ENCODE measurements at regions not wholly inside any gene's neighbourhood (a gene's known extent, or its start where the extent isn't known, plus 50 kb on each side); places are given as distances from the start of the nearest gene placed in this dataset.
A peak's percentile ranks its signal among the peaks of the same experiment; 100 is the strongest.
"Not testable (repeated sequence)": the region's sequence is repeated elsewhere in the genome, so short reads cannot be mapped to it uniquely, and the experiment has no call there.

DNA sequence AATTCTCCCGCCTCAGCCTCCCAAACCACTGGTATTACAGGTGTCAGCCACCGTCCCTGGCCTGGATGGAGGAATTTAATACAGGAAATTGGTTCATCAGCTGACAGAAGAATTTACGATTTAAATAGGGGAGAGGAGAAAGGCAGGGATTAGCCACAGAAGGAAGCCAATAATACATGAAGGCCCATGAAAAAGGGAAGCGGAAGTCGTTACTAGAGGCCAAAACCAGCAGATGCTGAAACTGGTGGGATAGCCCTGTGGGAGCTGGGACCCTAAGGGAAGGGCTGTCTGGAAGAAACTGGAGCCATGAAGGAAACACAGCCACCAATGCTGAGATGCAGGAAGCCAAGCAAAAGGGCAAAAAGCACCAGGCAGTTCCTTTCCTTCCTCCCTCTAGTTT is 163.7 kb upstream of the RMP24 start:
- Mint-ChIP-seq H3K36me3 (no peaks in the 10 kb centered on the region), H3K27me3 (peaks cover 22 to 43% of the 10 kb centered on the region in 2 donors), H3K4me1 (peaks cover 16 to 36% of the 10 kb centered on the region in 2 donors), H3K9me3 (no peaks in the 10 kb centered on the region), H3K27ac (peak overlapping the region; percentile 6), H3K4me3 (no peak overlapping the region)
- ATAC-seq (replicated peaks) (no peak), DNase-seq (no peak)

GRCh38 chr18:35810520-35810919 is 162.0 kb upstream of the RMP24 start:
- Mint-ChIP-seq H3K36me3 (no peaks in the 10 kb centered on the region), H3K4me1 (peaks cover 16 to 36% of the 10 kb centered on the region in 2 donors), H3K9me3 (no peaks in the 10 kb centered on the region), H3K27me3 (peaks cover 19 to 49% of the 10 kb centered on the region in 2 donors), H3K4me3 (no peak overlapping the region), H3K27ac (no peak overlapping the region)
- no peak for DNase-seq
- ATAC-seq (replicated peaks) = no peak

GRCh38 chr18:35811896-35812295 is 160.6 kb upstream of the RMP24 start:
- no peak for DNase-seq

GRCh38 chr18:35815011-35815410 is 157.5 kb upstream of the RMP24 start:
- H3K36me3 Mint-ChIP-seq; DNase-seq; H3K27ac Mint-ChIP-seq; ATAC-seq (replicated peaks); H3K4me3 Mint-ChIP-seq; H3K9me3 Mint-ChIP-seq: not testable (repeated sequence)
- Mint-ChIP-seq H3K4me1 (peaks cover 2 to 14% of the 10 kb centered on the region in 2 donors), H3K27me3 (peaks cover 26 to 36% of the 10 kb centered on the region in 2 donors)

More at GRCh38 chr18:35811896-35812295, 160.6 kb upstream of the RMP24 start:
- Mint-ChIP-seq H3K36me3 (no peaks in the 10 kb centered on the region), H3K27me3 (peaks cover 19 to 35% of the 10 kb centered on the region in 2 donors), H3K9me3 (no peaks in the 10 kb centered on the region), H3K27ac (no peak overlapping the region), H3K4me1 (peaks cover 16 to 36% of the 10 kb centered on the region in 2 donors), H3K4me3 (no peak overlapping the region)
- no peak for ATAC-seq (replicated peaks)

GRCh38 chr18:35816003-35816402 is 156.5 kb upstream of the RMP24 start:
- H3K4me1 Mint-ChIP-seq = peaks cover 0 to 5% of the 10 kb centered on the region in 2 donors
- peaks cover 23 to 36% of the 10 kb centered on the region in 2 donors for H3K27me3 Mint-ChIP-seq
- H3K4me3 Mint-ChIP-seq = no peak overlapping the region
- ATAC-seq (replicated peaks) (no peak), DNase-seq (no peak)
- H3K27ac Mint-ChIP-seq = no peak overlapping the region
- no peaks in the 10 kb centered on the region for H3K9me3 Mint-ChIP-seq
- H3K36me3 Mint-ChIP-seq = no peaks in the 10 kb centered on the region

- H3K4me3 Mint-ChIP-seq = no peak overlapping the region
Observed at GRCh38 chr18:35817604-35818352, 154.7 kb upstream of the RMP24 start.

DNA sequence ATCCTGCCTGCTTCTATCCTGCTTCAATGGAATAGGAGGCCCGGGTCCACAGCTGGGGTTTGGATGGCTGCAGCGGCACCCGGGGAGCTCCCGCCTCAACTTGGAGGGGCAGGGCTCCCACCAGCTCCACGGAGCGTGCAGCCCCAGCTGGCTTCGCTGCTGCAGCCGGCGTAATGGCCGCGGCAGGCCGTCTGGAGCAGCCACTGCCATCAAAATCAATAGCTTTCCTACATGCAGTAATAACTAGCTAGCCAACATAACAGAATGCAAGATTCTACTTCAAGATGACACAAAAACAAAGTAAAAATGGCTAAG is 154.2 kb upstream of the RMP24 start:
- ATAC-seq (replicated peaks) (no peak), DNase-seq (no peak)
- H3K9me3 Mint-ChIP-seq = no peaks in the 10 kb centered on the region
- H3K36me3 Mint-ChIP-seq = no peaks in the 10 kb centered on the region
- H3K27ac Mint-ChIP-seq = no peak overlapping the region
- H3K27me3 Mint-ChIP-seq = peaks cover 13 to 23% of the 10 kb centered on the region in 2 donors
- no peak overlapping the region for H3K4me3 Mint-ChIP-seq
- no peaks in the 10 kb centered on the region for H3K4me1 Mint-ChIP-seq

More at GRCh38 chr18:35817604-35818352, 154.7 kb upstream of the RMP24 start:
- no peaks in the 10 kb centered on the region for H3K9me3 Mint-ChIP-seq
- no peaks in the 10 kb centered on the region for H3K36me3 Mint-ChIP-seq
- ATAC-seq (replicated peaks) = no peak
- no peak for DNase-seq
- peaks cover 13 to 28% of the 10 kb centered on the region in 2 donors for H3K27me3 Mint-ChIP-seq
- no peak overlapping the region for H3K27ac Mint-ChIP-seq
- H3K4me1 Mint-ChIP-seq = no peaks in the 10 kb centered on the region

DNA sequence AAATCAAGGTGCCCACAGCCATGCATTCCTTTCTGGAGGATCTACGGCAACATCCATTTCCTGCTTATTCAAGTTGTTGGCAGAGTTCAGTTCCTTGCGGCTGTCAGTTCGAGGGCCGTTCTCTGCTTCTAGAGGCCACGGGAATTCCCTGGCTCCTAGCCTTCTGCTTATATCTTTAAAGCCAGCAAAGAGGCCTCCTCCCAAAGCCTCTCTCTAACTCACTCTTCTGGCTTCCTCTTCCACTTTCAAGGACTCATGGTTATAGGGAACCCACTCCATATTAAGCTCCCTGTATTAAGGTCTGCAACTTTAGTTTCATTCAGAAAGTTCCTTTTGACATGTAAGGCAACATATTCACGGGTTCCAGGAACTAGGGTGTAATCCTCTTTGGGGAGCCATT is 150.1 kb upstream of the RMP24 start:
- H3K36me3 Mint-ChIP-seq = no peaks in the 10 kb centered on the region
- H3K4me3 Mint-ChIP-seq = no peak overlapping the region
- no peaks in the 10 kb centered on the region for H3K9me3 Mint-ChIP-seq

DNA sequence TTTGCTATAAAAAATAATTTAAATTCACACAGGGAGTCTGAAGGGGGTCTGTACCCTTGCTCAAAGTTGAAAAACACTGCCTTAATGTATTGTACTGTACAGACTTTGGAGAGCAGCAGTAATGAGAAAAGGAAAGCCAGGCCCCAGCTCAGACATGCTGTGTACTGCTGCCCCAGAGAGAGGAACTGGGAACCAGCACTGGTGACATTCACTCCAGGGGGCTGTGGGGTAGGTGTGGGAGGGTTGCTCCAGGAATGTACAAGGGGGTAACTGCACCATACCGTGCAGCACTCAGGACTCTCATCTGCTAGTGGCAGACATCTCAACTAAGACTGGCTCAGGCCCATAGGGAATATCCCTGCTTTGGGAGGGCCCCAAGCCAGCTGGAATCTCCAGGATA is 146.0 kb upstream of the RMP24 start:
- no peak for ATAC-seq (replicated peaks)
- Mint-ChIP-seq H3K4me3 (no peak overlapping the region), H3K9me3 (peaks cover 12 to 14% of the 10 kb centered on the region in 2 donors), H3K4me1 (peaks cover 1 to 11% of the 10 kb centered on the region in 2 donors), H3K27ac (no peak overlapping the region), H3K36me3 (peaks cover 2 to 4% of the 10 kb centered on the region in 2 donors), H3K27me3 (peaks cover 10 to 12% of the 10 kb centered on the region in 2 donors)
- no peak for DNase-seq

More for the DNA sequence above, 150.1 kb upstream of the RMP24 start:
- H3K4me1 Mint-ChIP-seq = peaks cover 0 to 1% of the 10 kb centered on the region in 2 donors
- H3K27ac Mint-ChIP-seq = no peak overlapping the region
- no peak for ATAC-seq (replicated peaks)
- DNase-seq = no peak
- peaks cover 12 to 13% of the 10 kb centered on the region in 2 donors for H3K27me3 Mint-ChIP-seq

GRCh38 chr18:35827275-35827902 is 145.1 kb upstream of the RMP24 start:
- Mint-ChIP-seq H3K4me1 (peaks cover 4 to 17% of the 10 kb centered on the region in 2 donors), H3K27me3 (peaks cover 10 to 12% of the 10 kb centered on the region in 2 donors), H3K36me3 (peaks cover 3 to 9% of the 10 kb centered on the region in 2 donors), H3K4me3 (no peak overlapping the region), H3K27ac (no peak overlapping the region), H3K9me3 (peaks cover 19 to 21% of the 10 kb centered on the region in 2 donors)
- DNase-seq (no peak), ATAC-seq (replicated peaks) (peak; percentile 60 to 67)

GRCh38 chr18:35827903-35828275 is 144.6 kb upstream of the RMP24 start:
- Mint-ChIP-seq H3K4me3 (no peak overlapping the region), H3K27ac (no peak overlapping the region), H3K9me3 (peaks cover 23 to 26% of the 10 kb centered on the region in 2 donors), H3K4me1 (peaks cover 4 to 17% of the 10 kb centered on the region in 2 donors), H3K36me3 (peaks cover 3 to 9% of the 10 kb centered on the region in 2 donors), H3K27me3 (peaks cover 10 to 12% of the 10 kb centered on the region in 2 donors)
- DNase-seq (no peak), ATAC-seq (replicated peaks) (no peak)

- DNase-seq (no peak), ATAC-seq (replicated peaks) (no peak)
- Mint-ChIP-seq H3K4me3 (no peak overlapping the region), H3K9me3 (peaks cover 26 to 32% of the 10 kb centered on the region in 2 donors), H3K27me3 (peaks cover 10 to 12% of the 10 kb centered on the region in 2 donors), H3K27ac (no peak overlapping the region), H3K36me3 (peaks cover 8 to 14% of the 10 kb centered on the region in 2 donors), H3K4me1 (peaks cover 4 to 17% of the 10 kb centered on the region in 2 donors)
Observed at GRCh38 chr18:35828591-35828990, 143.9 kb upstream of the RMP24 start.

DNA sequence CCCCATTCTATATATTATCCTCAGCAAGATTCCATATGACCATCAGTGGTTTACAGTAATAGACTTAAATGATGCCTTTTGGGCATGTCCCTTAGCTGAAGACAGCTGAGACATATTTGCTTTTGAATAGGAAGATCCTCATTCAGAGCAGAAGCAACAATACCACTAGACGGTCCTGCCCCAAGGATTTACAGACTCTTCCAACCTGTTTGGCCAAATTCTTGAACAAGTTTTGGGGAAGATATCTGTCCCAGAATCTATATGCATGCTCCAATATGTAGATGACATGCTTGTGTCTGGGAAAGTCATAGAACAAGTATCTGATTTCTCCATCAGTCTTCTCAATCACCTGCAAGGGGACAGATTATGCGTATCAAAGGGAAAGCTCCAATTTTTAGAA is 137.1 kb upstream of the RMP24 start:
- DNase-seq = no peak
- Mint-ChIP-seq H3K4me1 (peaks cover 10 to 36% of the 10 kb centered on the region in 2 donors), H3K4me3 (no peak overlapping the region), H3K9me3 (peaks cover 37 to 43% of the 10 kb centered on the region in 2 donors), H3K27ac (no peak overlapping the region), H3K36me3 (peaks cover 8 to 20% of the 10 kb centered on the region in 2 donors), H3K27me3 (peaks cover 0 to 10% of the 10 kb centered on the region in 2 donors)
- ATAC-seq (replicated peaks) = no peak

DNA sequence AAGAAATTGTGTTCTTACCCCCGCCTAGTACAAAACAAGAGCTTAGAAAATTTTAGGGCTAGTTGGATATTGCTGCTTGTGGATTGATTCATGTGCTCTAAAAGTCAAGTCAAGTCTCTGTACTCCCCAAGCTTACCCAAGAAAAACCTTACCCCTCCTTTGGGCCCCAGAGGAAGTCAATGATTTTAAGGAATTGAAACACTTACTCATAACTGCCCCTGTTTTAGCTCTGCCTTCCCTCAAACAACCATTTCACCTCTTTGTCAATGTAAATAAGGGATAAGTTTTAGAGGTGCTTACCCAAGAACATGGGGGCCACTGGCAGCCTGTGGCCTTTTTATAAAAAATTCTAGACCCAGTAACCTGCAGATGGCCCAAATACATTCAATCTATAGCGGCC is 136.6 kb upstream of the RMP24 start:
- ATAC-seq (replicated peaks) (peak; percentile 98 to 99), DNase-seq (peak; percentile 11)
- Mint-ChIP-seq H3K4me3 (no peak overlapping the region), H3K36me3 (peaks cover 6 to 17% of the 10 kb centered on the region in 2 donors), H3K27ac (no peak overlapping the region), H3K4me1 (peaks cover 10 to 32% of the 10 kb centered on the region in 2 donors), H3K9me3 (peaks cover 35 to 43% of the 10 kb centered on the region in 2 donors), H3K27me3 (peaks cover 0 to 10% of the 10 kb centered on the region in 2 donors)

DNA sequence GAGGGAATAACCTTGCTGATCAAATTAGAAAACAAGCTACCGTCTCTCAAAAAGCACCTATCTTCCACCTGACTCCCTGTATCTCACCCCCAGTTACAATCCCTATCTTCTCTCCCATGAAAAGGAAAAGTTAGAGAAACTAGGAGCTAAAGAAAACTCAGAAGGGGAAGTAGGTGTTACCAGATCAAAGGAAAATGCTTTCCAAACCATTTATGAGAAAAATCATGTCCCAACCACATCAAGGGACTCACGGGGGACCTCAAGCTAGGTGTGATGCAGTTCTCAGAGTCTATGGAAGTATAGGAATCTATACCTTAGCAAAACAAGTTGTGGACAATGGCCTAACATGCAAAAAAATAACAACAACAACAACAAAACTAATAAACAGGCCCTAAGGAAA is 135.5 kb upstream of the RMP24 start:
- no peak for DNase-seq
- Mint-ChIP-seq H3K27ac (no peak overlapping the region), H3K4me3 (no peak overlapping the region), H3K4me1 (peaks cover 8 to 22% of the 10 kb centered on the region in 2 donors), H3K36me3 (peaks cover 9 to 21% of the 10 kb centered on the region in 2 donors), H3K27me3 (peaks cover 4 to 10% of the 10 kb centered on the region in 2 donors), H3K9me3 (peaks cover 35 to 44% of the 10 kb centered on the region in 2 donors)
- no peak for ATAC-seq (replicated peaks)

Data from stimulated activated naive B cell treated with anti-CD40 and anti-IgM and Interleukin-4, amounts not matched to agents 10 μg/mL and 1 μg/mL and 100 μg/mL, for 72 hours (primary cell).